ENCODE measurements at regions not wholly inside any gene's neighbourhood (a gene's known extent, or its start where the extent isn't known, plus 50 kb on each side); places are given as distances from the start of the nearest gene placed in this dataset.
"Not testable (repeated sequence)": the region's sequence is repeated elsewhere in the genome, so short reads cannot be mapped to it uniquely, and the experiment has no call there.

GRCh38 chr5:71399443-71399842 is 56.0 kb upstream of the BDP1 start:
- not testable (repeated sequence) for TF ChIP-seq EZH2 (IDR thresholded peaks at IDR 0.05; ENCODE audit: borderline replicate concordance, low read depth, low read length, severe bottlenecking); POLR2A (IDR thresholded peaks at IDR 0.05; ENCODE audit: low read depth, low read length); MAX (IDR thresholded peaks at IDR 0.05; ENCODE audit: insufficient read depth, insufficient read length); FOS (IDR thresholded peaks at IDR 0.05; ENCODE audit: borderline replicate concordance, insufficient read depth, low read length)
- TF ChIP-seq, protein P1, sequence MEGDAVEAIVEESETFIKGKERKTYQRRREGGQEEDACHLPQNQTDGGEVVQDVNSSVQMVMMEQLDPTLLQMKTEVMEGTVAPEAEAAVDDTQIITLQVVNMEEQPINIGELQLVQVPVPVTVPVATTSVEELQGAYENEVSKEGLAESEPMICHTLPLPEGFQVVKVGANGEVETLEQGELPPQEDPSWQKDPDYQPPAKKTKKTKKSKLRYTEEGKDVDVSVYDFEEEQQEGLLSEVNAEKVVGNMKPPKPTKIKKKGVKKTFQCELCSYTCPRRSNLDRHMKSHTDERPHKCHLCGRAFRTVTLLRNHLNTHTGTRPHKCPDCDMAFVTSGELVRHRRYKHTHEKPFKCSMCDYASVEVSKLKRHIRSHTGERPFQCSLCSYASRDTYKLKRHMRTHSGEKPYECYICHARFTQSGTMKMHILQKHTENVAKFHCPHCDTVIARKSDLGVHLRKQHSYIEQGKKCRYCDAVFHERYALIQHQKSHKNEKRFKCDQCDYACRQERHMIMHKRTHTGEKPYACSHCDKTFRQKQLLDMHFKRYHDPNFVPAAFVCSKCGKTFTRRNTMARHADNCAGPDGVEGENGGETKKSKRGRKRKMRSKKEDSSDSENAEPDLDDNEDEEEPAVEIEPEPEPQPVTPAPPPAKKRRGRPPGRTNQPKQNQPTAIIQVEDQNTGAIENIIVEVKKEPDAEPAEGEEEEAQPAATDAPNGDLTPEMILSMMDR (IDR thresholded peaks at IDR 0.05; ENCODE audit: extremely low read depth in 1 of 2, insufficient read depth in 1 of 2, low read depth in 1 of 2, low read length in 2 of 2) = not testable (repeated sequence)
